SKM-1 treated with dmso at 0.1 percent for 144 hours (cell line): ENCODE measurements at regions not wholly inside any gene's neighbourhood (a gene's known extent, or its start where the extent isn't known, plus 50 kb on each side); places are given as distances from the start of the nearest gene placed in this dataset.

Source experiments
- DNase-seq: peaks from one replicate; lab custom pipeline; 2025; ENCODE audit not compliant: unreplicated experiment; lab: John Stamatoyannopoulos, UW

- DNase-seq: no peak
Measured at GRCh38 chr14:62234849-62235248, 472.6 kb downstream of the SNAPC1 start.

GRCh38 chr14:62244221-62244620 is 482.0 kb downstream of the SNAPC1 start:
- DNase-seq: no peak

GRCh38 chr14:62247266-62247665 is 485.0 kb downstream of the SNAPC1 start:
- DNase-seq: no peak

- DNase-seq: no peak
Measured at GRCh38 chr14:62251237-62251636, 489.0 kb downstream of the SNAPC1 start.

GRCh38 chr14:62253171-62253570 is 491.0 kb downstream of the SNAPC1 start:
- no peak for DNase-seq

- DNase-seq: no peak
Measured at GRCh38 chr14:62253911-62254310, 491.7 kb downstream of the SNAPC1 start.

- DNase-seq: no peak
Measured at GRCh38 chr14:62269204-62269603, 507.0 kb downstream of the SNAPC1 start.

GRCh38 chr14:62270236-62270635 is 508.0 kb downstream of the SNAPC1 start:
- DNase-seq: no peak

GRCh38 chr14:62280366-62280765 is 518.1 kb downstream of the SNAPC1 start:
- no peak for DNase-seq

GRCh38 chr14:62283837-62284236 is 521.6 kb downstream of the SNAPC1 start:
- DNase-seq: no peak

- no peak for DNase-seq
Measured at GRCh38 chr14:62289471-62289870, 527.3 kb downstream of the SNAPC1 start.

GRCh38 chr14:62301080-62301479 is 538.9 kb downstream of the SNAPC1 start:
- DNase-seq: no peak

GRCh38 chr14:62301911-62302310 is 539.7 kb downstream of the SNAPC1 start:
- no peak for DNase-seq

- no peak for DNase-seq
Measured at GRCh38 chr14:62303437-62303836, 541.2 kb downstream of the SNAPC1 start.

GRCh38 chr14:62304257-62304656 is 542.0 kb downstream of the SNAPC1 start:
- no peak for DNase-seq

- DNase-seq: no peak
Measured at GRCh38 chr14:62307844-62308243, 545.6 kb downstream of the SNAPC1 start.

GRCh38 chr14:62308316-62308715 is 546.1 kb downstream of the SNAPC1 start:
- no peak for DNase-seq

GRCh38 chr14:62308891-62309290 is 546.7 kb downstream of the SNAPC1 start:
- no peak for DNase-seq

- no peak for DNase-seq
Measured at GRCh38 chr14:62313212-62313611, 551.0 kb downstream of the SNAPC1 start.

GRCh38 chr14:62314221-62314620 is 552.0 kb downstream of the SNAPC1 start:
- no peak for DNase-seq

GRCh38 chr14:62314871-62315270 is 552.7 kb downstream of the SNAPC1 start:
- DNase-seq: no peak

GRCh38 chr14:62315631-62316030 is 553.4 kb downstream of the SNAPC1 start:
- no peak for DNase-seq

GRCh38 chr14:62322216-62322615 is 560.0 kb downstream of the SNAPC1 start:
- no peak for DNase-seq

GRCh38 chr14:62329427-62329826 is 567.2 kb downstream of the SNAPC1 start:
- DNase-seq: no peak
